Osteocyte (in vitro differentiated cells): ENCODE measurements at regions not wholly inside any gene's neighbourhood (a gene's known extent, or its start where the extent isn't known, plus 50 kb on each side); places are given as distances from the start of the nearest gene placed in this dataset.

ENCODE experiments used
- DNase-seq: peaks from one replicate; pipeline ENCODE4 v3.0.0; 2021; ENCODE audit warnings: mixed read lengths; ENCODE audit not compliant: unreplicated experiment; ENCODE audit errors: extremely low spot score
- H3K27ac Mint-ChIP-seq: one replicate; pipeline ENCODE4 v1.8.0; 2021; ENCODE audit warnings: mild to moderate bottlenecking, mixed read lengths; ENCODE audit not compliant: unreplicated experiment
- H3K27me3 Mint-ChIP-seq: one replicate; pipeline ENCODE4 v1.8.0; 2021; ENCODE audit warnings: mixed read lengths; ENCODE audit not compliant: unreplicated experiment
- H3K36me3 Mint-ChIP-seq: one replicate; pipeline ENCODE4 v1.8.0; 2021; ENCODE audit warnings: mixed read lengths; ENCODE audit not compliant: unreplicated experiment
- H3K4me1 Mint-ChIP-seq: one replicate; pipeline ENCODE4 v1.8.0; 2021; ENCODE audit warnings: mixed read lengths; ENCODE audit not compliant: unreplicated experiment
- H3K4me3 Mint-ChIP-seq: one replicate; pipeline ENCODE4 v1.8.0; 2021; ENCODE audit warnings: mild to moderate bottlenecking, moderate library complexity, mixed read lengths; ENCODE audit not compliant: unreplicated experiment
- H3K9me3 Mint-ChIP-seq: one replicate; pipeline ENCODE4 v1.8.0; 2021; ENCODE audit warnings: mixed read lengths; ENCODE audit not compliant: unreplicated experiment
- TF ChIP-seq, protein P1 (sequence below): fragments of 200-600 bp; sonication (generic); IDR thresholded peaks from 2 replicates; pipeline ENCODE4 v1.5.0; 2021; ENCODE audit warnings: antibody characterized with exemption, mild to moderate bottlenecking, moderate library complexity

DNA sequence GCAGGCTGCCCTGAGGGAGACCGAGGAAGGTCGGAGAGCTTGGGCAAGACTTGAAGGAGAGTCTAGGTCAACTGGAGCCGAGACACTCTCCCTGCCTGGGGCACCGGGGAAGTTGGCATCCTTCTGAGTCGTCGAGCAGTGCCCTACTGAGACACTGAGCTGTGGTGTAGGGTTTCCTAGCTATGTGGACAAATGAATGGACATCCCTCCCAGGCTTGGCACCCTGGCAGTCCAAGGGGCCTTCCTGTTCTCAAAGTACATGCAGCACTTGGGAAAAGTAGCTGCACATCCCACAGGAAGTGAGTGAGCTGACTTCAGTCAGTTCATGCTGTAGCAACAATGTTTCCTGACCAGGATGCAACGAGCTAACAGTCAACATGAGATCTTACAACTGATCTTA, 57.2 kb upstream of the INPP5A start:
- H3K4me3 Mint-ChIP-seq = no peak overlapping the region
- TF ChIP-seq, protein P1, sequence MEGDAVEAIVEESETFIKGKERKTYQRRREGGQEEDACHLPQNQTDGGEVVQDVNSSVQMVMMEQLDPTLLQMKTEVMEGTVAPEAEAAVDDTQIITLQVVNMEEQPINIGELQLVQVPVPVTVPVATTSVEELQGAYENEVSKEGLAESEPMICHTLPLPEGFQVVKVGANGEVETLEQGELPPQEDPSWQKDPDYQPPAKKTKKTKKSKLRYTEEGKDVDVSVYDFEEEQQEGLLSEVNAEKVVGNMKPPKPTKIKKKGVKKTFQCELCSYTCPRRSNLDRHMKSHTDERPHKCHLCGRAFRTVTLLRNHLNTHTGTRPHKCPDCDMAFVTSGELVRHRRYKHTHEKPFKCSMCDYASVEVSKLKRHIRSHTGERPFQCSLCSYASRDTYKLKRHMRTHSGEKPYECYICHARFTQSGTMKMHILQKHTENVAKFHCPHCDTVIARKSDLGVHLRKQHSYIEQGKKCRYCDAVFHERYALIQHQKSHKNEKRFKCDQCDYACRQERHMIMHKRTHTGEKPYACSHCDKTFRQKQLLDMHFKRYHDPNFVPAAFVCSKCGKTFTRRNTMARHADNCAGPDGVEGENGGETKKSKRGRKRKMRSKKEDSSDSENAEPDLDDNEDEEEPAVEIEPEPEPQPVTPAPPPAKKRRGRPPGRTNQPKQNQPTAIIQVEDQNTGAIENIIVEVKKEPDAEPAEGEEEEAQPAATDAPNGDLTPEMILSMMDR = no peak
- no peak for DNase-seq
- peak overlapping the region; percentile 62 for H3K27ac Mint-ChIP-seq
- H3K9me3 Mint-ChIP-seq = peaks cover 3% of the 10 kb centered on the region
- H3K4me1 Mint-ChIP-seq = peaks cover 32% of the 10 kb centered on the region
- no peaks in the 10 kb centered on the region for H3K36me3 Mint-ChIP-seq
- peaks cover 12% of the 10 kb centered on the region for H3K27me3 Mint-ChIP-seq

GRCh38 chr10:132481690-132482089, 55.9 kb upstream of the INPP5A start:
- DNase-seq = no peak

GRCh38 chr10:132482090-132482800, 55.3 kb upstream of the INPP5A start:
- H3K4me3 Mint-ChIP-seq = peak overlapping the region; percentile 5
- peak overlapping the region; percentile 51 for H3K27ac Mint-ChIP-seq
- H3K9me3 Mint-ChIP-seq = peaks cover 3% of the 10 kb centered on the region
- H3K36me3 Mint-ChIP-seq = no peaks in the 10 kb centered on the region
- TF ChIP-seq, protein P1 = no peak
- no peaks in the 10 kb centered on the region for H3K27me3 Mint-ChIP-seq
- DNase-seq = no peak
- peaks cover 34% of the 10 kb centered on the region for H3K4me1 Mint-ChIP-seq

More at GRCh38 chr10:132481690-132482089, 55.9 kb upstream of the INPP5A start:
- peaks cover 2% of the 10 kb centered on the region for H3K27me3 Mint-ChIP-seq
- no peak overlapping the region for H3K4me3 Mint-ChIP-seq
- H3K9me3 Mint-ChIP-seq = peaks cover 3% of the 10 kb centered on the region
- peaks cover 34% of the 10 kb centered on the region for H3K4me1 Mint-ChIP-seq
- H3K27ac Mint-ChIP-seq = peak overlapping the region; percentile 51
- H3K36me3 Mint-ChIP-seq = no peaks in the 10 kb centered on the region
- TF ChIP-seq, protein P1 = no peak

DNA sequence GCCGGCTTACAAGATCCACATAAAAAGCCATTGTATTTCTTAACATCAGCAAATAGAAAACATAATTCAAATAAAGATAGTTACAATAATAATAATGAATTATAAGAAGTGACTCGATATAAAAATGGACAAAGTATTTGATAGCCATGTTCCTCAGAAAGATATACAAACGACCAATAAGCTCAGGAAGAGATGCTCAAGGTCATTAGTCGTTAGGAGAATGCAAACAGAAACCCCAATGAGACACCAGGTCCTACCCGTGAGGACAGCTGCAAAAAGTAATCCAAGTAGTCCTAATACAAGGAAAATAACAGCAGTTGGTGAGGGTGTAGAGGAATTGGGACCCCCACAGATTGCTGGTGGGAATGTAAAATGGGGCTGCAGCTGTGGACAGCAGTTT, 54.2 kb upstream of the INPP5A start:
- TF ChIP-seq, protein P1 = no peak
- Mint-ChIP-seq H3K27ac (no peak overlapping the region), H3K4me3 (no peak overlapping the region), H3K36me3 (no peaks in the 10 kb centered on the region), H3K27me3 (no peaks in the 10 kb centered on the region), H3K4me1 (peaks cover 39% of the 10 kb centered on the region), H3K9me3 (peaks cover 3% of the 10 kb centered on the region)
- no peak for DNase-seq

GRCh38 chr10:132484922-132485321, 52.7 kb upstream of the INPP5A start:
- TF ChIP-seq, protein P1 = no peak
- H3K9me3 Mint-ChIP-seq = peaks cover 3% of the 10 kb centered on the region
- H3K27me3 Mint-ChIP-seq = no peaks in the 10 kb centered on the region
- H3K4me3 Mint-ChIP-seq = no peak overlapping the region
- no peak for DNase-seq
- peaks cover 48% of the 10 kb centered on the region for H3K4me1 Mint-ChIP-seq
- no peaks in the 10 kb centered on the region for H3K36me3 Mint-ChIP-seq
- no peak overlapping the region for H3K27ac Mint-ChIP-seq
